AG04449 (cell line): ENCODE measurements at regions not wholly inside any gene's neighbourhood (a gene's known extent, or its start where the extent isn't known, plus 50 kb on each side); places are given as distances from the start of the nearest gene placed in this dataset.

Source experiments
- CTCF ChIA-PET: fragments of 350-600 bp; formaldehyde crosslinking; extraction: SDS; loops from one replicate; lab custom pipeline; 2021; ENCODE audit warnings: antibody characterized with exemption; lab: Yijun Ruan, JAX
- POLR2A ChIA-PET: fragments of 400-600, 350-600 bp; formaldehyde crosslinking; extraction: SDS; loops from one replicate; lab custom pipeline; 2020; ENCODE audit warnings: antibody characterized with exemption, inconsistent platforms; lab: Yijun Ruan, JAX
- DNase-seq: peaks from one replicate; pipeline ENCODE4 v3.0.0-alpha.2; 2010; ENCODE audit warnings: low read depth, low spot score
- H3K4me3 ChIP-seq: 2 replicates; pipeline ENCODE4 v1.5.1; 2011; ENCODE audit warnings: low read depth, mild to moderate bottlenecking, control low read depth, low read length
- CTCF ChIP-seq: IDR thresholded peaks from one replicate; pipeline ENCODE4 v1.5.1; 2011; ENCODE audit warnings: mild to moderate bottlenecking, moderate library complexity, low read length, control low read depth, inconsistent platforms; ENCODE audit not compliant: insufficient read depth; ENCODE audit errors: missing control alignments

DNA sequence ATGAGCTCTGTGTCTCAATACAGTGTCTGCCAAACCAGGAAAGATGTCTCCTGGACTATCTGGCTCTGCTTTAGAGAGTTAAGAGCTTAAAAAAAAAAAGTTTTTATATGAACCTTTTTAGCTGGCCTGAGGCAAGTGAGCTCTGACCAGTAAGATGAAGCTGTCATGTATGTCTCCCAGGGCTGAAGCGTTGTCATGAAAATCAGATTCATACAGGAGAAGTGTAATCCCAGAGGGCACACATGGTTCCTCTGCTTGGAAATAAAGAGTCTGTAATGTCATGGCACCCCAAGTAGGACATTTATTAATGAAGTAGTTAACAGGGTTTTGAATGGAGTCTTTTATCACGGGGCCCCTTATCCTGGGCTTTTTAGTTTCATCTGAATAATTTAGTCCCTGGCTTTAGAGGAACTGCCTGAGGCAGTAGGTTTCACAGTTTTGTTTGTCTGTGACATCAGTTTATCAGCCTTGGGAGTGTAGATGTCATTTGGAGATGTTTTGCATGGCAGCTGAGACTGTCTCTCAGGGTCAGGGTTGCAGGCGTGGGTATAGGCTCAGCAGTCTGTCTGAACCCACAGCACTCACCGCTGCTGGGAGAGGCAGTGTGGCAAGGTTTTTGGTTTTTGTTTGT is 223.3 kb downstream of the DIRAS2 start:
- ChIA-PET CTCF (no interaction called here), POLR2A (no interaction called here)
- no peak for TF ChIP-seq CTCF
- no peak overlapping the region for H3K4me3 ChIP-seq
- DNase-seq, result no peak

DNA sequence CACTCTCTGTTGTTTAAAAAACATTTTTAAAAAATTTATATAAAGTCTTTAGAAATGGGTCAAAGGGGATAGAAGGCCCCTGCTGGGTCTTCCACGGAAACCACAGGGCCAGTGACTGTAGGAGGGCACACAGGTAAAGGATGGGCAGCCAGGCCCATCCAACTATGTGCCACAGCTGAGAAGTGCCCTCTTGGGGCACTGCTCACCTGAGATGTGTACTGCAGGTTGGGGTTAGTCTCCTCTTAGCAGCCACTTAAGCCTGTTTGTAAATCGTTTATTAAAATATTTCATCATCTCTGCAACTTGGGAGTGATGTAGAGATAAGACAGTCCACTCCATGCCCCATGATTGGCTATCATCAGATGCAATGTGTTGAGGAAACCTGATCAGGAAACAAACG is 222.4 kb downstream of the DIRAS2 start:
- ChIA-PET CTCF (no interaction called here), POLR2A (no interaction called here)
- H3K4me3 ChIP-seq, result no peak overlapping the region
- DNase-seq, result no peak
- TF ChIP-seq CTCF, result no peak

DNA sequence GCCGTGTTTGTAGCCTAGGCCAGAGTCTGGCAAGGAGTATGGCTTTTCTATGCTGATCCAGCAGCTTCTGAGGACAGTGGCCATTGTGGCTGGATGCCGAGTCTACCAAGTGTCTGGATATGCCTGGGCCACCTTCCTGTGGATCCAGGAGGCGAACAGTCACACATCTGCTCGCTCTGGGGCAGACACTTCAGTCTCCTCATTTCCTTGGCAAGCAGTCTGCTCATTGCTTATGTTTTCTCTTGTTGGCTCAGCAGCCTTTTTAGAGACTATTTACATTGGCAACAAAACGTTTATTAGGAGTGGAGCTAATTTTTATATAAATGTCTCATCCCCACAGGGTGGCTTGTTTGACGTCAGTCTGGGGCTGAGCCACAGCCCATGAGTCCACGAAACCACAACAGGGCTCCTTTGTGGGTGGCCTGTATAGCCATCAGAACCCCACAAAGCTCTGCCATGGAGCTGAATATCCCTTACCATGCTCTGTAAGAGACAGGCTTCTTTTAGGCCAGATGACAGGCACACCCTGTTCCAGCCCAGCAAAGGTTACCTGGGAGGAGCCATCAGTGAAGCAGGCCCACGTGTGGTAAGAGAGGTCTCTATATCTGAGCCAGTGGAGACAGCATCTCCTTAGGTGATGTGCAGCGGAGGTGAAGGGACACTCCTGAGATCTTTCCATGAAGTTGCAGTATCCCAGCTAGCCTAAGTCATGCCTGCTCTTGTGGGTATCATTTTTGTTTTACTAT is 221.7 kb downstream of the DIRAS2 start:
- ChIA-PET POLR2A (no interaction called here), CTCF (no interaction called here)
- TF ChIP-seq CTCF, result no peak
- DNase-seq, result no peak
- H3K4me3 ChIP-seq, result no peak overlapping the region

GRCh38 chr9:90421786-90422185 is 220.8 kb downstream of the DIRAS2 start:
- DNase-seq, result no peak
- no peak for TF ChIP-seq CTCF
- H3K4me3 ChIP-seq, result no peak overlapping the region
- POLR2A ChIA-PET, result no interaction called here
- CTCF ChIA-PET, result no interaction called here

GRCh38 chr9:90423661-90424193 is 218.9 kb downstream of the DIRAS2 start:
- ChIA-PET POLR2A (no interaction called here), CTCF (no interaction called here)
- H3K4me3 ChIP-seq, result no peak overlapping the region
- no peak for DNase-seq
- no peak for TF ChIP-seq CTCF

- CTCF ChIA-PET, result no interaction called here
- no peak for TF ChIP-seq CTCF
- POLR2A ChIA-PET, result no interaction called here
Observed at GRCh38 chr9:90428517-90428916, 214.1 kb downstream of the DIRAS2 start.

More at GRCh38 chr9:90428517-90428916, 214.1 kb downstream of the DIRAS2 start:
- DNase-seq, result no peak
- H3K4me3 ChIP-seq, result no peak overlapping the region
